ENCODE measurements at regions not wholly inside any gene's neighbourhood (a gene's known extent, or its start where the extent isn't known, plus 50 kb on each side); places are given as distances from the start of the nearest gene placed in this dataset.

DNA sequence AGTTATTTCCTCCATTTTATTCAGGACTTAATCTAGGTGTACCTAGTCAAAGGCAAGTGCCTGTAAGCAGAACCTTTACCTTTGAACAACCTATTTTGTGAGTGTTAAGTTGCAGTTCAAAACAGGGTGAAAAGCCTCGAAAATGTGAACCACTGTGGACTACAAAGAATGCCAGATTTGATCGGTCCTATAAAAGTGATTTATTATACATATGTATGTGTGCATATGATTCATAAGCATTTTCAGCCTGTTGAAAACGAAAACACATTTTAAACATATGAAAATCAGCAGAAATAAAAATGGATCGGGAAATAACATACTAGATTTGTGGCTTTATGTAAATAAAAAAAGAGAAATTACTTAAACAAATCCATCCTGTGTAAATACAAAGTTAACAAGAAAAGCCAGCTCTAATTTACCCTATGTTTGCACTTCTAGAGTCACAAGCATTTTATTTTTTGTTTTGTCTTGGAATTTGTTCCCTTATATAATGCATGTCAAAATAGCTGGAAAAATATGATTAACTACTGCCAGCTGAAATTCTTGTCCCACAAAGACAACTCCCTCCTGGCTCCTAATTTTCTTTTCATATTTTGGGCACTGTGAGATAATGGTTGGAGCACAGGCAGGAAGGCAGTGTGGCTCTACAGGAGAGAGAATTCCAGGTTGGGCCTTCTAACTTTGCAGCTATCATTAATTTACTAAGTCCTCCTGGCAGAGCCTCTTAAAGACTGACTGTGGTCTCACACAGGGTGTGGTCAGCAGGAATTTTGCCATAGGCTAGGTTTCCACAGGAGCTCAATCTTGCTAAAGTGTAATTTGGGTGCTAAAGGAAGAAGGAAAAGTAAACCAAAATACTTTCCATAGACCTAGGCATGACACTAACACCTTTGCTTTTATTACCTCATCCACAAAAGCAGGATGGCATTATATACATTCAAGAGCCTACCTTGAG, 70.2 kb upstream of the CDC42BPA start:
- H3K18ac ChIP-seq (ENCODE audit: low read depth in 1 of 2, low read length in 2 of 2), result no peak overlapping the region
- H3K4ac ChIP-seq (ENCODE audit: low read depth in 1 of 2, low read length in 2 of 2), result no peak overlapping the region
- no peak overlapping the region for H3K23ac ChIP-seq (ENCODE audit: low read length in 2 of 2)
- H3K27me3 ChIP-seq (ENCODE audit: control insufficient read depth in 1 of 2, insufficient read depth in 1 of 2, low read length in 2 of 2), result no peaks in the 10 kb centered on the region
- 86% methylated on average over 1 of the region's 4 CpGs for WGBS
- H2BK15ac ChIP-seq (ENCODE audit: low read depth, poor library complexity, severe bottlenecking), result no peak overlapping the region
- DNase-seq, result no peak
- no peak overlapping the region for H3K14ac ChIP-seq (ENCODE audit: low read length in 2 of 2)
- no peak overlapping the region for H2BK5ac ChIP-seq (ENCODE audit: low read depth, low read length, poor library complexity, severe bottlenecking)
- no peak overlapping the region for H3K9ac ChIP-seq (ENCODE audit: low read length)
- H4K8ac ChIP-seq (ENCODE audit: low read length), result no peak overlapping the region
- H2BK12ac ChIP-seq (ENCODE audit: low read length in 2 of 2), result no peak overlapping the region
- H3K9me3 ChIP-seq (ENCODE audit: control insufficient read depth, low read length), result no peaks in the 10 kb centered on the region
- no peak overlapping the region for H2AK5ac ChIP-seq (ENCODE audit: low read length, severe bottlenecking)
- no peak overlapping the region for H3K27ac ChIP-seq (ENCODE audit: low read length, poor library complexity, severe bottlenecking)
- H2BK120ac ChIP-seq (ENCODE audit: low read depth, low read length), result no peak overlapping the region
- no peak overlapping the region for H3K4me2 ChIP-seq (ENCODE audit: low read length, poor library complexity, severe bottlenecking)
- H3K36me3 ChIP-seq (ENCODE audit: control insufficient read depth in 1 of 2, insufficient read depth in 2 of 2, low read depth in 1 of 2, low read length in 2 of 2), result no peaks in the 10 kb centered on the region
- H3K4me1 ChIP-seq (ENCODE audit: control insufficient read depth, insufficient read depth, low read depth, low read length), result no peaks in the 10 kb centered on the region
- H2AFZ ChIP-seq (ENCODE audit: low read depth, low read length), result no peak overlapping the region
- no peaks in the 10 kb centered on the region for H3K79me1 ChIP-seq (replicated peaks; ENCODE audit: low read length, poor library complexity, severe bottlenecking)
- no peak overlapping the region for H4K91ac ChIP-seq (ENCODE audit: low read length)
- H3K4me3 ChIP-seq (ENCODE audit: insufficient read depth in 1 of 2, low read depth in 1 of 2, low read length in 2 of 2), result no peak overlapping the region

DNA sequence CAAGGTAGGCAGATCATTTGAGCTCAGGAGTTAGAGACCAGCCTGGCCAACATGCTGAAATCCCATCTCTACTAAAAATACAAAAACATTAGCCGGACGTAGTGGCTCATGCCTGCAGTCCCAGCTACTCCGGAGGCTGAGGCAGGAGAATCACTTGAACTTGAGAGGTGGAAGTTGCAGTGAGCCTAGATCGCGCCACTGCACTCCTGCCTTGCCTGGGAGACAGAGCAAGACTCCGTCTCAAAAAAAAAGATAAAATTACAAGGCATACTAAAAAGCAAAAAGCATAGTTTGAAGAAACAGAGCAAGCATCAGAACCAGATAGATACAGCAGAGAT, 61.2 kb upstream of the CDC42BPA start:
- no peaks in the 10 kb centered on the region for H3K36me3 ChIP-seq (ENCODE audit: control insufficient read depth in 1 of 2, insufficient read depth in 2 of 2, low read depth in 1 of 2, low read length in 2 of 2)
- no peak overlapping the region for H3K23ac ChIP-seq (ENCODE audit: low read length in 2 of 2)
- no peak overlapping the region for H3K14ac ChIP-seq (ENCODE audit: low read length in 2 of 2)
- H3K18ac ChIP-seq (ENCODE audit: low read depth in 1 of 2, low read length in 2 of 2), result no peak overlapping the region
- H3K4me2 ChIP-seq (ENCODE audit: low read length, poor library complexity, severe bottlenecking), result no peak overlapping the region
- no peaks in the 10 kb centered on the region for H3K79me1 ChIP-seq (replicated peaks; ENCODE audit: low read length, poor library complexity, severe bottlenecking)
- H4K91ac ChIP-seq (ENCODE audit: low read length), result no peak overlapping the region
- no peaks in the 10 kb centered on the region for H3K27me3 ChIP-seq (ENCODE audit: control insufficient read depth in 1 of 2, insufficient read depth in 1 of 2, low read length in 2 of 2)
- H2BK120ac ChIP-seq (ENCODE audit: low read depth, low read length), result no peak overlapping the region
- H3K4me1 ChIP-seq (ENCODE audit: control insufficient read depth, insufficient read depth, low read depth, low read length), result no peaks in the 10 kb centered on the region
- H3K9me3 ChIP-seq (ENCODE audit: control insufficient read depth, low read length), result no peaks in the 10 kb centered on the region
- WGBS, result 96% methylated on average over 4 of the region's 6 CpGs
- H3K9ac ChIP-seq (ENCODE audit: low read length), result no peak overlapping the region
- no peak overlapping the region for H2BK15ac ChIP-seq (ENCODE audit: low read depth, poor library complexity, severe bottlenecking)
- no peak overlapping the region for H4K8ac ChIP-seq (ENCODE audit: low read length)
- H2BK5ac ChIP-seq (ENCODE audit: low read depth, low read length, poor library complexity, severe bottlenecking), result no peak overlapping the region
- H3K4ac ChIP-seq (ENCODE audit: low read depth in 1 of 2, low read length in 2 of 2), result no peak overlapping the region
- H2AFZ ChIP-seq (ENCODE audit: low read depth, low read length), result no peak overlapping the region
- H3K4me3 ChIP-seq (ENCODE audit: insufficient read depth in 1 of 2, low read depth in 1 of 2, low read length in 2 of 2), result no peak overlapping the region
- no peak for DNase-seq
- no peak overlapping the region for H3K27ac ChIP-seq (ENCODE audit: low read length, poor library complexity, severe bottlenecking)
- H2AK5ac ChIP-seq (ENCODE audit: low read length, severe bottlenecking), result no peak overlapping the region
- H2BK12ac ChIP-seq (ENCODE audit: low read length in 2 of 2), result no peak overlapping the region

DNA sequence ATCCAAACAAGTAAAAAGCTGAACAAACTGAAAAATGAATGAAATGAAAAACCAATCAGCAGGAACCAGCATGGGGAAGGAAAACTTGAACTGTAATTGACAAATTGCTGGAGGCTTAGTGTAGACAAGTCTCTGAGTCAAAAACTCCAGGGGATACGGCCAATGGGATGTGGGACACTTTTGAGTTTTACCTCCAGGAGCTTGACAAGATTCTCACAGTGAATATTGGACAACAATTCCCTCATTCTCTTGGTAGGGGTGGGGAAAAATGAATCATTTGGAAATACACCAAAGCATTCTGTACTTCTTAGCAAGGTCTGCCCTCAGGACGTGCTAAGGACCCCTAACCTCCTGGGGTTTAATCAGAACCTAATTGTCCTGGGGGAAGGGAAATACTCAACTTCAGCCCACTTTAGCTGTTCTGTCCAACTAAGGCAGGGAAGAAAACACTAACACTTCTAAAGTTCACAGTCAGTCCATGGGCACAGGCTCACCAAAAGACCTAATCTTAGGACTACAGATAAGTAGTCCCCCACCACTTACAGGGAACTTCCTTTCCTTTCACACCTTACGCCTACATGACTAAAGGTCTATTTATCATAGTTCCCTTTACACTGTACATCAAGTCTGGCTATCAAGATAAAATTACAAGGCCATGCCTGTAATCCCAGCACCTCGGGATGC, 60.7 kb upstream of the CDC42BPA start:
- Histone ChIP-seq H4K91ac (ENCODE audit: low read length) (no peak overlapping the region), H3K36me3 (ENCODE audit: control insufficient read depth in 1 of 2, insufficient read depth in 2 of 2, low read depth in 1 of 2, low read length in 2 of 2) (no peaks in the 10 kb centered on the region), H3K79me1 (replicated peaks; ENCODE audit: low read length, poor library complexity, severe bottlenecking) (no peaks in the 10 kb centered on the region)

DNA sequence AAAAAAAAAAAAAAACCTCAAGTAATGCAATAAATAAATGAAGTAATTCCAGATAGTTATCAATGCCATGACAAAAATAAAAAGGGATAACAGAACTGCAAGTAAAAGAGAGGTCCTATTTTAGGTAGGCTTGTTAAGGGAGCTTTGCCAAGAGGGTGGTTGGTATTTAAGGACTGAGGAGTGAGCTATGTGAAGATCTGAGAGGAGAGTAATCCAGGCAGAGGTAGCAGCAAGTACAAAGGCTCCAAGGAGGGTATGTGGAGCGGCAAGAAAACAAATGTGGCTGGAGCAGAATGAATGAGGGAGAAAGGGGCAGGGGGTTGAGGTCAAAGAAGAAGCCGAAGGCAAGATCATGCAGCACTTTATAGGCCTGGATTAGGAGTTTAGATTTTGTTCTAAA, 59.9 kb upstream of the CDC42BPA start:
- Histone ChIP-seq H3K27ac (ENCODE audit: low read length, poor library complexity, severe bottlenecking) (no peak overlapping the region), H2BK15ac (ENCODE audit: low read depth, poor library complexity, severe bottlenecking) (no peak overlapping the region), H2AK5ac (ENCODE audit: low read length, severe bottlenecking) (no peak overlapping the region), H3K79me1 (replicated peaks; ENCODE audit: low read length, poor library complexity, severe bottlenecking) (no peaks in the 10 kb centered on the region), H3K4me2 (ENCODE audit: low read length, poor library complexity, severe bottlenecking) (no peak overlapping the region), H3K27me3 (ENCODE audit: control insufficient read depth in 1 of 2, insufficient read depth in 1 of 2, low read length in 2 of 2) (no peaks in the 10 kb centered on the region), H3K23ac (ENCODE audit: low read length in 2 of 2) (no peak overlapping the region), H4K91ac (ENCODE audit: low read length) (no peak overlapping the region), H2BK120ac (ENCODE audit: low read depth, low read length) (no peak overlapping the region), H4K8ac (ENCODE audit: low read length) (no peak overlapping the region), H3K14ac (ENCODE audit: low read length in 2 of 2) (no peak overlapping the region), H2BK12ac (ENCODE audit: low read length in 2 of 2) (no peak overlapping the region), H3K4me1 (ENCODE audit: control insufficient read depth, insufficient read depth, low read depth, low read length) (no peaks in the 10 kb centered on the region), H3K18ac (ENCODE audit: low read depth in 1 of 2, low read length in 2 of 2) (no peak overlapping the region), H3K9me3 (ENCODE audit: control insufficient read depth, low read length) (no peaks in the 10 kb centered on the region), H3K4ac (ENCODE audit: low read depth in 1 of 2, low read length in 2 of 2) (no peak overlapping the region), H3K36me3 (ENCODE audit: control insufficient read depth in 1 of 2, insufficient read depth in 2 of 2, low read depth in 1 of 2, low read length in 2 of 2) (no peaks in the 10 kb centered on the region), H2BK5ac (ENCODE audit: low read depth, low read length, poor library complexity, severe bottlenecking) (no peak overlapping the region), H2AFZ (ENCODE audit: low read depth, low read length) (no peak overlapping the region), H3K9ac (ENCODE audit: low read length) (no peak overlapping the region), H3K4me3 (ENCODE audit: insufficient read depth in 1 of 2, low read depth in 1 of 2, low read length in 2 of 2) (no peak overlapping the region)
- WGBS, result 92% methylated on average over 2 of the region's 2 CpGs
- no peak for DNase-seq

More for the DNA sequence above, 60.7 kb upstream of the CDC42BPA start:
- no peak overlapping the region for H3K14ac ChIP-seq (ENCODE audit: low read length in 2 of 2)
- no peak overlapping the region for H2AK5ac ChIP-seq (ENCODE audit: low read length, severe bottlenecking)
- no peak overlapping the region for H2AFZ ChIP-seq (ENCODE audit: low read depth, low read length)
- H3K27ac ChIP-seq (ENCODE audit: low read length, poor library complexity, severe bottlenecking), result no peak overlapping the region
- H2BK12ac ChIP-seq (ENCODE audit: low read length in 2 of 2), result no peak overlapping the region
- no peak overlapping the region for H3K4me2 ChIP-seq (ENCODE audit: low read length, poor library complexity, severe bottlenecking)
- no peak overlapping the region for H2BK5ac ChIP-seq (ENCODE audit: low read depth, low read length, poor library complexity, severe bottlenecking)
- H4K8ac ChIP-seq (ENCODE audit: low read length), result no peak overlapping the region
- H3K4me1 ChIP-seq (ENCODE audit: control insufficient read depth, insufficient read depth, low read depth, low read length), result no peaks in the 10 kb centered on the region
- no peak for DNase-seq
- no peak overlapping the region for H3K4ac ChIP-seq (ENCODE audit: low read depth in 1 of 2, low read length in 2 of 2)
- no peak overlapping the region for H3K4me3 ChIP-seq (ENCODE audit: insufficient read depth in 1 of 2, low read depth in 1 of 2, low read length in 2 of 2)
- H3K18ac ChIP-seq (ENCODE audit: low read depth in 1 of 2, low read length in 2 of 2), result no peak overlapping the region
- 86% methylated on average over 4 of the region's 4 CpGs for WGBS
- no peak overlapping the region for H2BK15ac ChIP-seq (ENCODE audit: low read depth, poor library complexity, severe bottlenecking)
- no peak overlapping the region for H3K9ac ChIP-seq (ENCODE audit: low read length)
- H3K23ac ChIP-seq (ENCODE audit: low read length in 2 of 2), result no peak overlapping the region
- no peak overlapping the region for H2BK120ac ChIP-seq (ENCODE audit: low read depth, low read length)
- H3K27me3 ChIP-seq (ENCODE audit: control insufficient read depth in 1 of 2, insufficient read depth in 1 of 2, low read length in 2 of 2), result no peaks in the 10 kb centered on the region
- H3K9me3 ChIP-seq (ENCODE audit: control insufficient read depth, low read length), result no peaks in the 10 kb centered on the region
